ENCODE measurements at regions not wholly inside any gene's neighbourhood (a gene's known extent, or its start where the extent isn't known, plus 50 kb on each side); places are given as distances from the start of the nearest gene placed in this dataset.
"Not testable (repeated sequence)": the region's sequence is repeated elsewhere in the genome, so short reads cannot be mapped to it uniquely, and the experiment has no call there.

DNA sequence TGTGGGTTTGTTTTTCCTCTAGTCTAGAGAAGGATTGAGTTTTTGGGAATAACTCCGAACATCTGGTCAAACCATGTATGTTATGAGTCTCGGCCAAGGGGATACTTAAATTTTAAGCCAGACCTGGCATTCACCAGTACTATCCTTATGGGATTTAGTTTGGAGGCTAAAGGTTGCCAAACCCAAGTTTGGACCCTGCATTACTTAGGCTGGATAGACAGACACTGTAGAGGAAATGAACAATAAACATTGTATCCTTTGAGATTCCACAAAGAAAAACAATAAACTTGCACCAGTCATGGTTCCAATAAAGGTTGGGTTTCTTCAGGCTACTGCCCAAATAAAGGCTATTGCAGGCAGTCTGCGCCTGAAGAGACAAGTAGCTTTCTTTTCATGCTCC, 296.7 kb upstream of the MEF2C start:
- no peaks in the 10 kb centered on the region for H3K27me3 ChIP-seq (replicated peaks in 1 of 7)
- H3K4me1 ChIP-seq, result no peaks in the 10 kb centered on the region
- intact Hi-C loops (cut with DNase I; ENCODE audit: low total_unique reads), result no loop called here
- H3K9me3 ChIP-seq, result no peaks in the 10 kb centered on the region
- no peak overlapping the region for H3K27ac ChIP-seq
- no peak for TF ChIP-seq CTCF (IDR thresholded peaks at IDR 0.05 in 8 of 11, conservative IDR thresholded peaks at IDR 0.05 in 3 of 11)
- no peak for TF ChIP-seq POLR2AphosphoS5 (IDR thresholded peaks at IDR 0.05)
- TF ChIP-seq POLR2A (IDR thresholded peaks at IDR 0.05), result no peak
- H3K4me3 ChIP-seq, result no peak overlapping the region
- no peak for DNase-seq
- no peaks in the 10 kb centered on the region for H3K36me3 ChIP-seq
- 88 to 99% (median 95%) methylated on average over 3 of the region's 3 CpGs for WGBS, 5 donors

DNA sequence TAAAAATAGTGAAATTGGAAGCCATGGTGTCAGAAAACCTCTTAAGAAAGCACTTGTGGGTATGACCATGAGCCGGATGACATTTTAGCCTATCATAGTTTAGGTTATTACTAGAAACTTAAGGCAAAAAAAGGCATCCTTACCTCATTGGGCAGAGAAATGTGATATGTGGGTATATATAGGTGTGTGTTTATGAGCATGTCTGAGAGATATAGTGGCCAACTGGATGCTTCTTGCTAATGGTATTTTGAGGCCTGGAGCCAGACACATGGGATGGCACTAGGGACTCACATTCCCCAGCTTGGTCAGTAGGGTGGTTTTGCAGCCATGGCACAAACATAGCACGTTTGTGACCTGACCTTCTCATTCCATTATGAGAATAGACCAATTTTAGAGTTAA, 295.6 kb upstream of the MEF2C start:
- Histone ChIP-seq H3K9me3 (no peaks in the 10 kb centered on the region), H3K27me3 (replicated peaks in 1 of 7) (no peaks in the 10 kb centered on the region), H3K27ac (no peak overlapping the region), H3K36me3 (no peaks in the 10 kb centered on the region), H3K4me1 (no peaks in the 10 kb centered on the region), H3K4me3 (no peak overlapping the region)
- WGBS, 5 donors, result 85 to 90% (median 86%) methylated on average over 2 of the region's 2 CpGs
- intact Hi-C loops (cut with DNase I; ENCODE audit: low total_unique reads), result no loop called here
- DNase-seq, result no peak
- TF ChIP-seq POLR2A (IDR thresholded peaks at IDR 0.05), result no peak
- no peak for TF ChIP-seq CTCF (IDR thresholded peaks at IDR 0.05 in 8 of 11, conservative IDR thresholded peaks at IDR 0.05 in 3 of 11)
- TF ChIP-seq POLR2AphosphoS5 (IDR thresholded peaks at IDR 0.05), result no peak

DNA sequence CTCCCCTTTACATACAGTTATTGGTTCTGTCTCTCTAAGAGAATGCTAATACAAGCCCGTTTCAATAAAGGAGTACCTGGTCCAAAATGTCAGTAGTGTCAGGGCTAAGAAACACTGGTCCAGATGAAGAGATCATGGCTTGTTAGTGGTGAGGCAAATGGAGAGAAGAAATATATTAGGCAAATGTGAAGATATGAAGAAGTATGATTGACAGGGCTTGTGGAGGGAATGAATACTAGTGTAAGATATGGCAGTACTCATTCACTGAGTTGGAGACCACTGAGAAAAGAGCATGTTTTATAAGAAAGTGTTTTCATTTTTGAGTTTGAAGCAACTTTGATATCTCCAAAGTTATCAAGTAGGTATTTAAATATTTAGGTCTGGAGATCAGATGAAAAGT, 290.5 kb upstream of the MEF2C start:
- H3K4me3 ChIP-seq, result no peak overlapping the region
- no peak overlapping the region for H3K27ac ChIP-seq
- no peak for TF ChIP-seq POLR2A (IDR thresholded peaks at IDR 0.05)
- no peak for TF ChIP-seq POLR2AphosphoS5 (IDR thresholded peaks at IDR 0.05)
- no peak for TF ChIP-seq CTCF (IDR thresholded peaks at IDR 0.05 in 8 of 11, conservative IDR thresholded peaks at IDR 0.05 in 3 of 11)
- H3K4me1 ChIP-seq, result no peaks in the 10 kb centered on the region
- WGBS, 5 donors, result 89 to 96% (median 92%) methylated on average over 1 of the region's 1 CpG
- H3K27me3 ChIP-seq (replicated peaks in 1 of 7), result no peaks in the 10 kb centered on the region
- intact Hi-C loops (cut with DNase I; ENCODE audit: low total_unique reads), result no loop called here
- H3K9me3 ChIP-seq, result peaks cover 0 to 5% (median 0%) of the 10 kb centered on the region in 8 donors
- no peak for DNase-seq
- no peaks in the 10 kb centered on the region for H3K36me3 ChIP-seq

DNA sequence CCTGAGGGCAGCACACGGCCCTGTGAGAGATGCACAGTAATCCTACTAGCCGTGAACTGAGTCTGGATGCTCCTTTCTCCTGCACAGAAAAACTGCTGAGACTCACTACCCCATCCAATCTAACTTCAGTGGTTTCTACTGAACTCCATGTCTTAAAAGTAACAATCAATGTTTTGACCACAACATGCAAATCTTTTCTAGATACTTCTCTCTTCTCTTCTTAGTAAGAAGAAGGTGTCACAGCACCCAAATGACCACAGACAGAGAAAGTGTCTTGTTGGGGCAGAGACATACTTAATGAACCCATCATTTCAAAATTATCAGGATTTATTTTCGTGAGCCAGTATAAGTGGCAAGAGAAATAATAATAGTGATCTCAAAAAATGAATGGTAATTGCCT, 285.8 kb upstream of the MEF2C start:
- H3K9me3 ChIP-seq, result peaks cover 0 to 13% (median 6%) of the 10 kb centered on the region in 8 donors
- DNase-seq, result no peak
- intact Hi-C loops (cut with DNase I; ENCODE audit: low total_unique reads), result no loop called here
- no peak overlapping the region for H3K27ac ChIP-seq
- no peaks in the 10 kb centered on the region for H3K4me1 ChIP-seq
- 78 to 92% (median 88%) methylated on average over 3 of the region's 3 CpGs for WGBS, 5 donors
- no peak overlapping the region for H3K4me3 ChIP-seq
- no peaks in the 10 kb centered on the region for H3K27me3 ChIP-seq (replicated peaks in 1 of 7)
- H3K36me3 ChIP-seq, result no peaks in the 10 kb centered on the region
- TF ChIP-seq POLR2A (IDR thresholded peaks at IDR 0.05) (no peak), POLR2AphosphoS5 (IDR thresholded peaks at IDR 0.05) (no peak), CTCF (IDR thresholded peaks at IDR 0.05 in 8 of 11, conservative IDR thresholded peaks at IDR 0.05 in 3 of 11) (no peak)

DNA sequence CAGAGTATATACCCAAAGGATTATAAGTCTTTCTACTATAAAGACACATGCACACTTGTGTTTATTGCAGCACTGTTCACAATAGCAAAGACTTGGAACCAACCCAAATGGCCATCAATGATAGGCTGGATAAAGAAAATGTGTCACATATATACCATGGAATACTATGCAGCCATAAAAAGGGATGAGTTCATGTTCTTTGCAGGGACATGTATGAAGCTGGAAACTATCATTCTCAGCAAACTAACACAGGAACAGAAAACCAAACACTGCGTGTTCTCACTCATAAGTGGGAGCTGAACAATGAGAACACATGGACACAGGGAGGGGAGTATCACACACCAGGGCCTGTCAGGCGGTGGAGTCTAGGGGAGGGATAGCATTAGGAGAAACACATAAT, 281.7 kb upstream of the MEF2C start:
- intact Hi-C loops (cut with DNase I; ENCODE audit: low total_unique reads); DNase-seq; H3K27ac ChIP-seq; H3K27me3 ChIP-seq (replicated peaks in 1 of 7); H3K4me1 ChIP-seq; H3K4me3 ChIP-seq; H3K36me3 ChIP-seq: not testable (repeated sequence)
- WGBS, 5 donors, result 91 to 98% (median 94%) methylated on average over 2 of the region's 2 CpGs
- peaks cover 0 to 14% (median 6%) of the 10 kb centered on the region in 8 donors for H3K9me3 ChIP-seq

Data from spleen (tissue), 11 donors.